Pancreas (tissue), 10 donors: ENCODE measurements at regions not wholly inside any gene's neighbourhood (a gene's known extent, or its start where the extent isn't known, plus 50 kb on each side); places are given as distances from the start of the nearest gene placed in this dataset.
"Not testable (repeated sequence)": the region's sequence is repeated elsewhere in the genome, so short reads cannot be mapped to it uniquely, and the experiment has no call there.

Source experiments
- ATAC-seq, 4 donors: fragments of 200-7000 bp; cut with Tn5 transposase; one replicate each; pipeline versions ENCODE4 v1.8.0 to v1.9.1; 2020; ENCODE audit warnings: mild to moderate bottlenecking in 4 of 4, moderate library complexity in 4 of 4
- DNase-seq, 6 donors: peaks; one replicate each; pipeline ENCODE4 v3.0.0-alpha.2; 2020
- FAIRE-seq: peaks from 2 replicates; lab custom pipeline; 2012; peaks lifted over from hg19 to GRCh38; lab: Jason Lieb, UNC
- H3K27ac ChIP-seq, 4 donors: fragments of 200-600 bp; sonication (generic); 1 replicate in 3 of 4; 2 replicates in 1 of 4; pipeline versions ENCODE4 v1.5.0 to v1.8.0; 2020
- H3K27me3 ChIP-seq, 4 donors: fragments of 200-600 bp; one replicate each; pipeline ENCODE4 v1.8.0; 2021
- H3K36me3 ChIP-seq, 3 donors: fragments of 200-600 bp; sonication (generic) in 1 of 3; one replicate each; pipeline versions ENCODE4 v1.5.0 to v1.8.0; 2020 to 2021
- H3K4me1 ChIP-seq, 3 donors: fragments of 200-600 bp; one replicate each; pipeline ENCODE4 v1.8.0; 2021
- H3K4me3 ChIP-seq, 4 donors: fragments of 200-600 bp; sonication (generic) in 2 of 4; one replicate each; pipeline versions ENCODE4 v1.5.0 to v1.8.0; 2020 to 2021
- H3K9me3 ChIP-seq, 4 donors: fragments of 200-600 bp; one replicate each; pipeline ENCODE4 v1.8.0; 2021
- CTCF ChIP-seq, 4 donors: fragments of 200-600 bp; sonication (generic) in 3 of 4; IDR thresholded peaks; one replicate each; pipeline versions ENCODE4 v1.5.0 to v1.8.0; 2021; ENCODE audit warnings: antibody characterized with exemption in 4 of 4
- WGBS, 2 donors: extraction: QIAGEN DNeasy Blood & Tissue Kit; methylation state at CpG; one replicate each; pipeline ENCODE4 v1.1.7; 2013; 5-methylcytosine and 5-hydroxymethylcytosine counted together
- intact Hi-C, 3 donors: fragments of 100-400 bp; cut with DNase I; formaldehyde crosslinking; loops; one replicate each; pipeline versions ENCODE4 v1.11.1 to v1.14.2; 2022
- donor health status: healthy with polysubstance abuse.
- donor health status: DM: no; HTN: no; CAD: no; lungs with moderate emphysema.
- donor health status: DM: no; HTN: no; CAD: no.
- donor health status: control.
- donor health status: control.
- donor health status: Bipolar disorder and iron deficiency.
- donor health status: DM: yes; HTN: yes; CAD: no.
- donor health status: DM: no; HTN: no; CAD: no.
- donor health status: DM: no; HTN: no; CAD: no.
- donor health status: DM: yes; HTN: yes; CAD: no.

GRCh38 chr13:42492372-42492920, 81.5 kb upstream of the TNFSF11 start:
- Histone ChIP-seq H3K27me3 (no peaks in the 10 kb centered on the region), H3K27ac (no peak overlapping the region), H3K4me1 (no peaks in the 10 kb centered on the region), H3K36me3 (no peaks in the 10 kb centered on the region), H3K4me3 (no peak overlapping the region), H3K9me3 (no peaks in the 10 kb centered on the region)
- TF ChIP-seq CTCF (IDR thresholded peaks at IDR 0.05), result no peak
- WGBS, 2 donors, result 68 to 76% methylated on average over 4 of the region's 4 CpGs
- no peak for ATAC-seq
- no peak for FAIRE-seq
- intact Hi-C loops, result no loop called here
- DNase-seq, result no peak

- Histone ChIP-seq H3K27me3 (no peaks in the 10 kb centered on the region), H3K4me3 (no peak overlapping the region), H3K36me3 (no peaks in the 10 kb centered on the region), H3K27ac (no peak overlapping the region), H3K9me3 (no peaks in the 10 kb centered on the region), H3K4me1 (no peaks in the 10 kb centered on the region)
- DNase-seq, result no peak
- intact Hi-C loops, result no loop called here
- no peak for FAIRE-seq
- WGBS, 2 donors, result 69 to 73% methylated on average over 3 of the region's 3 CpGs
- TF ChIP-seq CTCF (IDR thresholded peaks at IDR 0.05), result no peak
- no peak for ATAC-seq
Measured at GRCh38 chr13:42494157-42494556, 79.8 kb upstream of the TNFSF11 start.

DNA sequence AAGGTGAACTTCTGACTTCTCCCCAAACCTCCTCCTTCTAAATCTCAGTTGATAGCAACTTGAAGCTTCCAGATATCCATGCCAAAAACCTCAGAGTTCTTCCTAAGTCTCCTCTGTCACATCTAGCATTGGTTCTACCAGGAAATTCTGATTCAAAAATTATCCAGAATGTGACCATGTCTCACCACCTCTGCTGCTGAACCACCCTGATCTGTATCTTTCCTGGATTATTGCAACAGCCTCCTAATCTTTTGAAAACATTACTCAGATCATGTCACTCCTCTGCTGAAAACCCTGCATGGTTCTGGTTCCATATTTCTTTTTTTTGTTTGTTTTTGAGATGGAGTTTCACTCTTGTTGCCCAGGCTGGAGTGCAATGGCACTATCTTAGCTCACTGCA, 78.7 kb upstream of the TNFSF11 start:
- no peaks in the 10 kb centered on the region for H3K4me1 ChIP-seq
- TF ChIP-seq CTCF (IDR thresholded peaks at IDR 0.05), result no peak
- ATAC-seq (no peak), FAIRE-seq (no peak), DNase-seq (no peak)
- intact Hi-C loops, result no loop called here
- no peaks in the 10 kb centered on the region for H3K9me3 ChIP-seq
- no peaks in the 10 kb centered on the region for H3K36me3 ChIP-seq
- H3K27me3 ChIP-seq, result no peaks in the 10 kb centered on the region
- H3K27ac ChIP-seq, result no peak overlapping the region
- no peak overlapping the region for H3K4me3 ChIP-seq

GRCh38 chr13:42495751-42496150, 78.2 kb upstream of the TNFSF11 start:
- FAIRE-seq (no peak), ATAC-seq (no peak), DNase-seq (no peak)
- H3K36me3 ChIP-seq, result no peaks in the 10 kb centered on the region
- H3K4me1 ChIP-seq, result no peaks in the 10 kb centered on the region
- intact Hi-C loops, result no loop called here
- no peak overlapping the region for H3K4me3 ChIP-seq
- WGBS, 2 donors, result 64 to 81% methylated on average over 7 of the region's 7 CpGs
- H3K27me3 ChIP-seq, result no peaks in the 10 kb centered on the region
- no peaks in the 10 kb centered on the region for H3K9me3 ChIP-seq
- no peak overlapping the region for H3K27ac ChIP-seq
- TF ChIP-seq CTCF (IDR thresholded peaks at IDR 0.05), result no peak

GRCh38 chr13:42496926-42497554, 76.9 kb upstream of the TNFSF11 start:
- FAIRE-seq, H3K27me3 ChIP-seq, H3K36me3 ChIP-seq, ATAC-seq, H3K4me1 ChIP-seq, H3K9me3 ChIP-seq, intact Hi-C loops, H3K4me3 ChIP-seq, H3K27ac ChIP-seq, DNase-seq: not testable (repeated sequence)
- WGBS, 2 donors, result 74% methylated on average over 10 of the region's 10 CpGs
